GM21381 (cell line): ENCODE measurements at regions not wholly inside any gene's neighbourhood (a gene's known extent, or its start where the extent isn't known, plus 50 kb on each side); places are given as distances from the start of the nearest gene placed in this dataset.
"Not testable (repeated sequence)": the region's sequence is repeated elsewhere in the genome, so short reads cannot be mapped to it uniquely, and the experiment has no call there.

ENCODE experiments used
- ATAC-seq: cut with Tn5 transposase; IDR thresholded peaks from one replicate; pipeline ENCODE4 v1.9.1; 2021; ENCODE audit warnings: mild to moderate bottlenecking, moderate library complexity; ENCODE audit not compliant: unreplicated experiment

DNA sequence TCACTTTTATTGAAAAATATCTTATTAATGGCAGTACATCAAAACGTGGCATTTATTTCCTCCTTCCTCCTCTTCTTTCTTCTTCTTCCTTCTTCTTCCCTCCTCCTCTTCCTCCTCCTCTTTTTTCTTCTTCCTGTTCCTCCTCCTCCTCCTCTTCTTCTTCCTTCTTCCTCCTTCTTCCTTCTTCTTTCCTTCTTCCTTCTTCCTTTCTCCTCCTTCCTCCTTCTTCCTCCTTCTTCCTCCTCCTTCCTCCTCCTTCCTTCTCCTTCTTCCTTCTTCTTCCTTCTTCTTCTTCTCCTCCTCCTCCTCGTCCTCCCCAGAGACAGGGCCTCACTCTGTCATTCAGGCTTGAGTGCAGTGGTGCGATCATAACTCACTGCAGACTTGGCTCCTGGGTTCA, 457.2 kb downstream of the AEBP2 start:
- no peak for ATAC-seq

- no peak for ATAC-seq
Measured at GRCh38 chr12:19897900-19898408, 458.7 kb downstream of the AEBP2 start.

DNA sequence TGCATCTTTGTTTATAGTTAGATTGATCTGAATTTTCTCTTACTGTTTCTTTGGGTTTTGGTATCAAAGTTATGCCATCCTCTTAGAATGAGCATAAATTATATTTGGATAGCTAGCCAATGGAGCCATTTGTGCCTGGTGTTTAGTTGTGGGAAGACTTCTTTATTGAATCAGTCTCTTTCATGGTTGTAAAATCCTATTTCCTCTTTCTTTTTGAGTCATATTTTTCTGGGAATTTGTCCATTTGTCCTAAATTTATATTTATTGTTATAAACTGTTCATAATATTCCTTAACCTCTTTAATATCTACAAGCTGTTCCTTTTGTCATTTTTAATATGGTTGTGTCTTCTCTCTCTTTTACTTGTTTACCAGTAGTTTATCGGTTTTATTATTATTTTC, 462.5 kb downstream of the AEBP2 start:
- ATAC-seq, result no peak

GRCh38 chr12:19904819-19905218, 463.5 kb upstream of the PDE3A start:
- ATAC-seq, result no peak

DNA sequence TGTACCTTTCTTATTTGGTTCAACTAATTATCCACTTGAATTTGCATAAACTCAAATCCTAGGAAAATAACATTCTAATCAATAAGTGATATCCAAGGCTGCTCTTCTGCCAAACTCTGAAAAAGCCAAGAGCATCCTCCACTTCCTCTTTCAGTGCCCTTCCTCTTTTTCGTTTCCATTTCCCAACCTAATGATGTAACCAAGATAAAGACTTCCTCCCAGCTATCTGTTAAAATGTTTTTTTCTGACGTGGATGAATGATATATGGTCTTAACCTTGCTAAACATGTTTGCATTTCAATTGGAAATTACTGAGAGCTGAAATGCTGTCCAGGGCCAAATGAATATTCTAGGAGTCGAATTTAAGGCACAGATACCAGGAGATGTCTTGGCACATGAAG, 459.5 kb upstream of the PDE3A start:
- no peak for ATAC-seq

GRCh38 chr12:19909418-19909817, 458.9 kb upstream of the PDE3A start:
- no peak for ATAC-seq

DNA sequence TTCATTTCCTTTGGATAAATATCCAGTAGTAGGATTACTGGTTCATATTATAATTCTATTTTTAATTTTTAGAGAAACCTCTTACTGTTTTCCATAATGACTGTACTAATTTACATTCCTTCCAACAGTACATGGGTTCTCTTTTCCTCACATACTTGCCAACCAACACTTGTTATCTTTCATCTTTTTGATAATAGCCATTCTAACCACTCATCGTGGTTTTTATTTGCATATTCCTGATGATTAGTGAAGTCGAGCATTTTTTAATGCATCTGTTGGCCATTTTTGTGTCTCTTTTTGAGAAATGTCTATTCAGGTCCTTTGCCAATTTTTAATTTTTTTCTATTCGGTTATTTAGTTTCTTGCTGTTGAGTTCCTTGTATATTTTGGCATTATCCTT, 457.7 kb upstream of the PDE3A start:
- ATAC-seq, result no peak

GRCh38 chr12:19912991-19913390, 455.3 kb upstream of the PDE3A start:
- ATAC-seq, result no peak

DNA sequence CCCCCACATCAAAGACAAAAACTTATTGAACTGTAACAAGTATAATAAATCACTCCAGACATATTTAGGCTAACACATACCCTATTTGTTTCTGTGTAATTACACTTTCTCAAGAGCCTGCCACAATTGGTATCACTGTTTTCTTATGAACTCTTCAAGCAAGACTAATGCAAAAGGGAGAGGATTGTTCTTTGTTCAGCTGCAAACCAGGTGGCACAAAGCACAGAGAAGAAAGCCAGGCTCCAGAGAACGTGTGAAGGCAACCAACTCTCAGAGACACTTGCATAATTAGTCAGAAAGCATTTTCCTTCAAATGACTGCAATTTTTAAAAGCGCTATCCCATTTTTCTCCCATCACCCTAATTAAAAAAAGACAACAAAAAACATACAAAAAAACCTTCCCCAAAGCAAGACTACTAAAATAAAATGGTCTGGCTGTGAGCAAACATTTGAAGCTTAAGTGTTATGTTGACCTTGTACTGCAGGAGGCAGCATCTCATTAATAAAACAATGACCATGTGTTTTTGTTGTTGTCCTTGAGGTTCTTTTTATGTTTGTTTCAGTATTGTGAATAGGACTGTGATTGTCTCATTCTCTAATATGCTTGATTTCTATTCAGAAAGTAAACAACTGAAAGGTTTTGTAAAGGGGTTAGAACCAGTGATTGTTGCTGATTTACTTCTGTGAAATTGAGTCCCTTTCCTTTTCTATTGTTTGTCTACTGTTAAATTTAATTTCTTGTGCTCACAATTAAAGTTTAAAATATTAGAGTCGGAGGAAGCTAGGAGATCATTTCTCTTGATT, 452.7 kb upstream of the PDE3A start:
- no peak for ATAC-seq

- no peak for ATAC-seq
Measured at GRCh38 chr12:19916196-19916753, 452.1 kb upstream of the PDE3A start.

GRCh38 chr12:19916974-19917373, 451.4 kb upstream of the PDE3A start:
- no peak for ATAC-seq

DNA sequence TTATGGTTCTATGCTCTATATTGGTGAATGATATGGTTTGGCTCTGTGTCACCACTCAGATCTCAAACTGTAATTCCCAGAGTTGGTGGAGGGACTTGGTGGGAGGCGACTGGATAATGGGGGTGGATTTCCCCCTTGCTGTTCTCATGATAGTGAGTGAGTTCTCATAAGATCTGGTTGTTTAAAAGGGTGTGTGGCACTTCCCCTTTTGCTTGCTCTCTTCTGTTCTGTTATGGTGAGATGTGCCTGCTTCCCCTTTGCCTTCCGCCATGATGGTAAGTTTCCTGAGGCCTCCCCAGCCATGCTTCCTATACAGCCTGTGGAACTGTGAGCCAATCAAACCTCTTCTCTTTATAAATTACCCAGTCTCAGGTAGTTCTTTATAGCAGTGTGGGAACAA, 446.6 kb upstream of the PDE3A start:
- not testable (repeated sequence) for ATAC-seq

GRCh38 chr12:19922717-19923116, 445.6 kb upstream of the PDE3A start:
- no peak for ATAC-seq

DNA sequence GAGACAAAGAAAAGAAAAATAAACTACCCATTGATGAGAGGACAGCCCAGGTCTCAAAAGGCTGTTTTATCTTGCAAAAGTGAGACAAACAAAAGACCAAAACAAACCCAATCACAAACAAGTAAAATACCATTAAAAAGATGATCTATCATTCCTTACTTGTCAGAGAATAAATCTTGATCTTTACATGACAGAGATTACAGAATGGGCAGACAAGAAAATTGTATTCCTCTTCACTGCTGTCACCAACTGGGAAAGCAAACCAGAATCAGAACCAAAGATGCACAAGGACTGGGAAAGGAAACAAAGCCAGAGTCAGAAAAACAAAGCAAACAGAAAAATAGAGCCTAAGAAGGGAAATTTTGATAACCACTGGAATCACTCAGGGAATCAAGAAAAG, 444.0 kb upstream of the PDE3A start:
- no peak for ATAC-seq

DNA sequence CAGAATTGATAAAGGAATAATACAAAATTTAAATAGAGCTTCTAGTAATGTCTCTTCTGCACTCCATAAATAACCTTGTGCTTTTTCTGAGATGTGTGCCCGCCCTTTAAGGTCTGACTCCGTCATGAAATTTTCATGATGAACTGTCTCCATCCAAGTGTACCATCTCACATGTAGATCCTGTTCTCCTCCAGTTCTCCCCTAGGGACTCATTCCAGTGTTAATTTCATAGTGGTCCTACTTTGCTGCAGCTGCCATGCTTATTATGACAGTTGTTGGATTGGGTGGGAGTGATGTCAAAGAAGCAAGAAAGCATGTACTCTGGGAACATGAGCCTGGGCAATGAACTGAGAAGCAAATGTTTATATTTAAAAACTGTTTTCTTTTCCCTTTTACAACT, 442.5 kb upstream of the PDE3A start:
- ATAC-seq, result no peak

DNA sequence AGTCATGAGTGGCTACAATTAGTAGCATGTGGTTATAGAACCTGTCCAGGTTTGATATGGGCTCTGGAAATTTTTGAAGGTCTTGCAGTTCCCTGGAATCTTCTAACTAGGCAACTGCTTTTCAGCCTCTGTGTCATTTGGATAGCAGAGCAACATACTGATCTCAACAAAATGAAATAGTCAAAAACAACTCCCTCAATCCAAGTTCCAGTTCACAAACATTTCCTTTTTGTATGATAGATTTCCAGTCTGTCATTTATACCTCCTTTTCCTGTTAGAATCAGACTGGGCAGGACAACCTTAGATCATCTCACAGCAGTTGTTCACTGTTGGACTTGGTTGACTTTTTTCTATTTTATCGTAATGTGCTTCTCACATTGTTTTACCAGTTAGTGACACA, 442.1 kb upstream of the PDE3A start:
- ATAC-seq, result no peak

- no peak for ATAC-seq
Measured at GRCh38 chr12:19927661-19928060, 440.7 kb upstream of the PDE3A start.

DNA sequence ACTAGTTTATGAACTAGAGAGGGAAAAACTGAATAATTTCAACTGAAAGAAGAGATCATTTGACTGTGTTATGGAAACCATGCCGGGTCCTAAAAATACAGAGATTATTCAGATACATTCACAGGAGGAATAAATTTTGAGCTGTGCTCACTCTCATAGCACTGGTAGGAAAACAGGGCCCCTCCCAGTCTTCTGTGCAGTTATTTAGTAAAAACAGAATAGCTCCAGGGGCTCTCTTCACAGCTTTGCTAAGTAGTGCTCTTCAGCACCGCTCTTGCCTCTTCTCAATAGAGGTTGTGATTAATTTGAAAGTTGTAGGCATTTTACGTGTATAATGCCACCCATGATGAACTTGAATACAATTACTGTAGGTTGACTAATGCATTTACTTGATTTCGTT, 435.9 kb upstream of the PDE3A start:
- ATAC-seq, result no peak

- no peak for ATAC-seq
Measured at GRCh38 chr12:19933924-19934323, 434.4 kb upstream of the PDE3A start.

DNA sequence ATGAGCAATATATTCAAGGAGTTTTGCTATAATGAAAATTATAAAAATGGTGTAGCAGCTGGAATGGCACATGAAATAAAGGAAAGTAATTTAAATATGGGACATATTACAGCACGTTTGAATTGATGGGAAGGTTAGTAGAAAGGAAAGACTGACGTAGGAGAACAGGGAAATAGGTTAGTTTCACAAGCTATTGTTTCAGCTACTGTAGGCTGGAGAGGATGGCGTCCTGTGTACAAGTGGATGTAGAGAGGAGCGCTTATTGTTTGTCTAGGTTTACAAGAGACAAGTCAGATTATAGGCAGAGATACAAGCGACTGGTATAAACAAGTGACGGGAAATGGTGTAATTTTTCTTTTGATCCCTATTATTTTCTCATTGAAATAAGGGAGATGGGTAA, 431.2 kb upstream of the PDE3A start:
- ATAC-seq, result no peak

DNA sequence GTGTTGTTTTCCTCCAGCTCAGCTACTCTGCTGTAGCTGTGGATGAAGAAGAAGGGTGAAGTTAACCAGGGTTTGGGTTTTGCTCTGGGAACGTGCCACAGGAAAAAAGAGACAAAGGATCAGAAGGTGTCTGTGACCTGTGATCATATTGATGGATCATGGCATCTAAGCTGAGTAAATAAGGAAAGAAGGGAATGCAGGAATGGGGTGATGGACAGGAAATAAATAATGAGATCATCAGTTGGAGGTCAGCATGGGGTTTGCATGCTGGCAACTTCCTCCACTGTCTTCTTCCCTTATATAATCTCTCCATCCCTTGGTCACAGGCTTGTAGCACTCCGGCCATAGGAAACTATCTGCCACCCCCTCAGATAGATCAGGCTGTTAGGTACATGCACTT, 430.3 kb upstream of the PDE3A start:
- ATAC-seq, result no peak

DNA sequence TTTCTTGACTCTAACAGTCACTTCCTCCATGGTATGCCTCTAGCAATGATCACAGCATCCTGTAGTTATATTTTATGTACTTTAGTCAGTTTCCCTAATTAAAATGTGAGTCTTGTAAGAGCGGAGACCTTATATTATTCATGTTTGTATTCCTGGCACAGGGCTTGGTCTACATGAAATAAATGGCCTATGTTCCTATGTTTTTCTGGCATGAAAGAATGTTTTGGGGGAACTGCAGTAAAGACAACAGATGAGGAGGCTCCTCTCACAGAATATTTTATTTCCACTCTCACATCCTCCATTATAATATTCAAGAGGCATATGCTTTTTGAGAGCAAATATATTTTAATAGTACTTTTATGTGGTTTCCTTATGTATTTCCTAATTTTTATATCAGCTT, 429.8 kb upstream of the PDE3A start:
- ATAC-seq, result no peak

- no peak for ATAC-seq
Measured at GRCh38 chr12:19940267-19940666, 428.1 kb upstream of the PDE3A start.
